ELF-1 (cell line): ENCODE measurements at regions not wholly inside any gene's neighbourhood (a gene's known extent, or its start where the extent isn't known, plus 50 kb on each side); places are given as distances from the start of the nearest gene placed in this dataset.

ENCODE experiments used
- DNase-seq: peaks from one replicate; pipeline ENCODE4 v3.0.0-alpha.2; 2016; ENCODE audit warnings: low read depth, low spot score

GRCh38 chr6:43922426-43923375, 152.7 kb downstream of the VEGFA start:
- no peak for DNase-seq

- no peak for DNase-seq
Observed at GRCh38 chr6:43921548-43922425, 151.8 kb downstream of the VEGFA start.

- no peak for DNase-seq
Observed at GRCh38 chr6:43921039-43921438, 151.0 kb downstream of the VEGFA start.

GRCh38 chr6:43919774-43920173, 149.8 kb downstream of the VEGFA start:
- DNase-seq = no peak

GRCh38 chr6:43917878-43918382, 147.9 kb downstream of the VEGFA start:
- no peak for DNase-seq

- DNase-seq = no peak
Observed at GRCh38 chr6:43916924-43917877, 147.2 kb downstream of the VEGFA start.

- DNase-seq = no peak
Observed at GRCh38 chr6:43915986-43916923, 146.2 kb downstream of the VEGFA start.

GRCh38 chr6:43915208-43915869, 145.3 kb downstream of the VEGFA start:
- DNase-seq = no peak

GRCh38 chr6:43914272-43915147, 144.5 kb downstream of the VEGFA start:
- no peak for DNase-seq

- DNase-seq = no peak
Observed at GRCh38 chr6:43913375-43914271, 143.6 kb downstream of the VEGFA start.

GRCh38 chr6:43912598-43913371, 142.8 kb downstream of the VEGFA start:
- DNase-seq = no peak

GRCh38 chr6:43912116-43912577, 142.1 kb downstream of the VEGFA start:
- DNase-seq = no peak

- DNase-seq = no peak
Observed at GRCh38 chr6:43911354-43912115, 141.5 kb downstream of the VEGFA start.

GRCh38 chr6:43910638-43911353, 140.8 kb downstream of the VEGFA start:
- DNase-seq = no peak

- no peak for DNase-seq
Observed at GRCh38 chr6:43910149-43910637, 140.2 kb downstream of the VEGFA start.
